SKM-1 (cell line): ENCODE measurements at regions not wholly inside any gene's neighbourhood (a gene's known extent, or its start where the extent isn't known, plus 50 kb on each side); places are given as distances from the start of the nearest gene placed in this dataset.

Experiments
- DNase-seq: peaks from one replicate; lab custom pipeline; 2025; ENCODE audit not compliant: unreplicated experiment; lab: John Stamatoyannopoulos, UW

- DNase-seq = no peak
Observed at GRCh38 chr10:131660427-131660826, 240.4 kb upstream of the PPP2R2D start.

DNA sequence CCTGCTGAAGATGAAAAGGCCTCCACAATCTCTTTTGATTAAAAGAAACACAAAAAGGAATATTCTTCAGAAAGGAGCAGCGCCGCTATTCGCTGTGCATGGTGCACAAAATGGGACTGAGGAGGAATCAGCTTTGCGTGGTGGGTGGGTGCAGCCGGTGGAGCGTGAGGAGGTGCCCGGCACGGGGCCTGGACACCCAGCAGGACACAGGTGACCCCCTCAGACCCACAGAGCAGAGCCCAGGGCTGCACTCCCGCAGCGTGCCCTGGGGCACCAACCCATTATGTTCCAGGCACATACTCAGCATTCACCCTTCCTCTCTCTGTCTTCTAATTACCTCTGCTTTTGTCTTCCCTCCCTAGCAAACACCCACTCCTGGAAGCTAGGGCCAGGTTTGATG is 238.0 kb upstream of the PPP2R2D start:
- no peak for DNase-seq

GRCh38 chr10:131663351-131663750 is 237.5 kb upstream of the PPP2R2D start:
- DNase-seq = no peak

DNA sequence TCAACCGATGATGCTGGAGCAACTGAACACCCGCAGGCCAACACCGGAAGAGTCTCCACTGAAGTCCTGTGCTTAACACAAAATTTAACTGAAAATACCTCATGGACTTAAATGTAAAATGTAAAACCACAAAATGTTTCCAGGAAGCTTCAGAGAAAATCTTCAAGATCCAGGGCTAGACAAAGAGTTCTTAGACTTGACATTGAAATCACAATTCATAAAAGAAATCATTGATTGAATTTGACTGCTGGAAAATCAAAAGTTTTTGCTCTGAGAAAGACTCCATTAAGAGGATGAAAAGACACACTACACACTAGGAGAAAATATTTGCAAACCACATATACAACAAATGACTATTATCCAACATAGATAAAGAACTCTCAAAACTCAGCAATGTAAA is 234.7 kb upstream of the PPP2R2D start:
- DNase-seq = no peak

DNA sequence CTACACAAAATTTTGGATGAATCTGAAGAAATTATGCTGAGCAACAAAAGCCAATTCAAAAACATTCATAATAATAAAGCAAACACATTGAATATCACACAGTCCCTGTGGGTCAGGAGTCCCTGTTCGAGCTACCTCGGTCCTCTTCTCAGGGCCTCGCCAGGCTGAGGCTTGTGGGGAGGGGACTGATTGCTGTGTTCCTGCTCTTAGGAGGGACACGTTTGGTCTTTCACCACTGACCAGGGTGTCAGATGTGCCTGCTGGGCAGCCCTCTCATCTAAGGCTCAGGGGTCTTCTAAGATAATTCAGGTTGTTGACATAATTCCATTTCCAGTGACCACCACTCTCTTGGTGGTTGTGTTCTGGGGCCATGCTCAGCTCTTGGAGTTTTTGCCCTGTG is 233.8 kb upstream of the PPP2R2D start:
- no peak for DNase-seq

DNA sequence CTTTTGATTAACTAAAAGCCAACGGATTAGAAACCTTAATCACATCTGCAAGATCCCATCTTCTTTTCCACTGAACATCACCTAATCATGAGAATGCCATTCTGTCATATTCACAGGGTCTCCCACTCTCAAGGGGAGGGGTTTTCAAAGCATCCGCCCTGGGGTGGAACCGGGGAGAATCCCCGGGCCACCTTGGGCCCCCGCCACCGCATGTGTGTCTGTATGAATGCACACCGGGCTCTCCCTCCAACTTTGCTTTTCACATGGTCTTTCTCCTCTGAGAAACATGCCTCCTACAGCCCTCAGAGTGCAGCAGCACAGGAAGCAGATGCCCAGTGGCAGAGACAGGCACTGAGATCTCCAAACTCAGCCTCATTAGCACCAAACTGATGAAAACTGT is 233.2 kb upstream of the PPP2R2D start:
- DNase-seq = no peak

- DNase-seq = no peak
Observed at GRCh38 chr10:131668903-131669302, 231.9 kb upstream of the PPP2R2D start.

DNA sequence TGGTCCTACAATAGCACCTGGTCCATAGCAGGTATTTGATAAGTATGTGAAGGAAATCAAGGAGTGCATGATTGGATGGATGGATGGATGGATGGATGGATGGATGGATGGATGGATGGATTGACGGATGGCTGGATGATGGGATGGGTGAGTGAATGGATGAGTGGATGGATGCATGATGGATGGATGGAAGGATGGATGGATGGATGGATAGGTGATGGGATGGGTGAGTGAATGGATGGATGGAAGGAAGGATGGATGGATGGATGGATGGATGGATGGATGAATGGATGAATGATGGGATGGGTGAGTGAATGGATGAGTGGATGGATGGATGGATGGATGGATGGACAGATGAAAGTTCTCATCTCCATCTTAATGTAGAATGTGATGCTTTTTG is 231.0 kb upstream of the PPP2R2D start:
- no peak for DNase-seq

DNA sequence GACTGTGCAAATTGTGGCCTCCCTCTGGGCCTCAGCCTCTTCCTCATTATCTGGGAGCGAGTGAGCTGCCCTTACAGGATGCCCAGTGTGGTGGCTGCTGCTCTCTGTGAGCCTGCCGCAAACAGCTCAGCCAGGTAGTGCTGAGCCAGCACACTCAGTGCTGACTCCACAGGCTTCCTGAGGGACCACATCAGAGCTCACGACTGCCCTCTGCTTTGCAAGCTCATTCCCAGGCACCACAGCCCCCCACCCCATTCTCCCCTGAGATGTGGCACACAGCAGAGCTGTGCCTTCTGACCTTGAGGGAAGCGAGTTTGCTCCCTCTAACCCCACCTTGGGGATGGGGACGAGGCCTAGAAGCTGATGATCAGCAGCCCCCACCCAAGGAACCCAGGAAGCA is 230.5 kb upstream of the PPP2R2D start:
- DNase-seq = no peak

DNA sequence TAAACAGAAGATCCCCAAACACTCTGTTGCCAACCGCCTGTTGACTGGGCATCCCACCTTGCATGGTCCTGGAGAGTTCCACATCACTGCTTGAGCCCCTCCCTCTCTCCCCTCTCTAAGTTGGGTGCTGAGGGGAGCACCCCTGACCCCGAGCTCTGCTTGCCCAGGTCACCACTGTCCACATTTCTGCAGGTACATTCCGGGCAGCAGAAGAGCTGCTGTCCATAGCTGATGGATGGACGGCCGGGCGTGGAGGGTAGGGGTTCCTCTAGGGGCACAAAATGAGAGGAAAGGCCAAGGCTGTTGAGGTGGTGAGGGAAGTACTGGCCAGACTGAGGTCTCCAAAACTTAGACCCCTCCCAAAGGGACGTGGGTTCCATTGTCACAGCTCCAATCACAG is 227.4 kb upstream of the PPP2R2D start:
- DNase-seq = no peak

DNA sequence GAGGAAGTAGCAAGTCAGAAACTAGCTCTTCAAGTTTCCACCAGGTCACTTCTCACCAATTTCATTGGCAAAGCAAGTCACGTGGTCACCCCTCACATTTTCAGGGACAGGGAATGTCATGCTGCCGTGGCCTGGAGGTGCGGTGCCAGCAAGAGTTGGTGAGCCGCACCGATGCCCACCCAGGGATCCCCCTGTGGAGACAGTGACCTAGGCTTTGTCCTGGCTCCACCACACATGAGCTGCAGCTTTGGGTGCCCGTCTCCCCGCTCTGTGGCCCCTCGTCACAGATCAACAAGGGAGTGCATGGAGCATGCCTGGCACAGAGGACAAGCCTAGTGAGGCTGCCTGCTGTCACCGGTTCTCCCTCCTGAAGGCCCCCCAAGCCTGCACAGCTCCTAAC is 226.7 kb upstream of the PPP2R2D start:
- DNase-seq = no peak

DNA sequence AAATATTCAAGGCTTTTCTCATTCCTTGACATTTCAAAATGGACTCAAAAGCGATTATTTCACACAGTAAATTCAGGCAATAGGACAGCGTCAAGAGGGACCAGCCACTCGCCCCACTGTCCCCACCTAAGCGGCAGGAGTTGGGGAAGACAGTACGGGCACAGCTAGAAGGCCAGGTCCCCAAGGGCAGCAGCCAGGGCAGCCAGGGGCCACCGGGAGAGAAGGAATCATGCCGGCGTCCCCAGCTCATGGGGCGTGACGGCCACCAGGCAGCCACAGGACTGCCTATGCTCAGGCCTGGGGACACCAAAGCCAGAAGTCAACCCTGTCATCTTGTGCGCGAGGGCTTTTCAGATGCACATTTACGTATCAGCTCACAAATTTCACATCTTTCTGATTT is 225.7 kb upstream of the PPP2R2D start:
- no peak for DNase-seq

GRCh38 chr10:131676046-131676799 is 224.6 kb upstream of the PPP2R2D start:
- no peak for DNase-seq

GRCh38 chr10:131676800-131677421 is 223.9 kb upstream of the PPP2R2D start:
- DNase-seq = no peak

DNA sequence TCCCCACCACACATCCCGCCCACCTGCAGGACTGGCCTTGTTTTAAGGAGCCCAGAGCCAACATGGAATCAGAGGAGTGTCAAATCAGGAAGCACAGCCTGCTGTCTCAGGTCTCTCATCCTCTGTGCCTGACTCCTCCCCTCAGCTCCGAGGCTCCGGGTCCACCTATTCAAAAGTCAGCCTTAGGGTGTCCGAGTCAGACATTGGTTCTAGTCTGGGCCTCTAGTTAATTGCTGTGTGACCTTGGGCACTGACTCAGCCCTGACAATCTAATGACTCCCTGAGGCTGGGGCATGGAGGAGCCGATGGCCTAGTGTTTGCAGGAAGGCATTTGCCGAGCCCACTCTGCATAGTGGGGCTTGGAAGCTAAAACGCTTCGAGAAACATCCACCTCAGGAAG is 223.1 kb upstream of the PPP2R2D start:
- no peak for DNase-seq

- no peak for DNase-seq
Observed at GRCh38 chr10:131678171-131678570, 222.6 kb upstream of the PPP2R2D start.

- DNase-seq = no peak
Observed at GRCh38 chr10:131678613-131679012, 222.2 kb upstream of the PPP2R2D start.

DNA sequence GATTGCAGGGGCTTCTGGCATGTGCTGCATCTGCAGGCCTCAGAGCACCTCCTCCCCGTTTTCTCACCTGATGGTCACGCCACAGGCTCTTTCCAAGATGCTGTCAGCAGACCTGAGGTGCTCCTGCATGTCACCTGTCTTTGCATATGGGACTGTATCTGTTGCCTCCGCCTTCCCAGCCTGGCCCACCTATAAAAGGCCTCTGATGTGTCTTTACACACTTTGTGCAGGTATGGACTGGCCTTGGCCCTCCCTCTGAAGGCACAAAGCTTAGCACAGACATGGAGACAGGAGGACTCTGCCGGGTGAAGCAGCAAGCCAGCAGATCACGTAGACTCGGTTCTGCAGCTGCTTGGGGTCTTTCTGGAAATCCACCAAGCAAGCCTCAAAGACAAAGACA is 220.9 kb upstream of the PPP2R2D start:
- DNase-seq = no peak

- no peak for DNase-seq
Observed at GRCh38 chr10:131681122-131681521, 219.7 kb upstream of the PPP2R2D start.

DNA sequence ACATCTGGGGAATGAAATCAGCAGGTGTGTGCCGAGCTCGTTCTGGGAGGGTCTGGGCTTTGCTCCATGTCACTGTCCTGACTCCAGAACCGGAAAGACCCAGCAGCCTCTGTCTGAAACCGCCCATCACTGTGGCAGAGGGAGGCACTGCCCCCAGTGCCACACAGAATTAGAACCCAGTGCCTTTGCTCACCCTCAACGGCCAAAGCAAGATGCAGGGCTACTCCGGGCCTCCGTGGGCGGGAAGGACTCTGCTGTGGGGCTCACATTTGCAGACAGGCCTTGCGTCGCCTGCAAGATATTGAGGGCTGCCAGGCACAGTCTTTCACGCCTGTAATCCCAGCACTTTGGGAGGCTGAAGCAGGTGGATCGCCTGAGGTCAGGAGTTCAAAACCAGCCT is 219.2 kb upstream of the PPP2R2D start:
- DNase-seq = no peak

DNA sequence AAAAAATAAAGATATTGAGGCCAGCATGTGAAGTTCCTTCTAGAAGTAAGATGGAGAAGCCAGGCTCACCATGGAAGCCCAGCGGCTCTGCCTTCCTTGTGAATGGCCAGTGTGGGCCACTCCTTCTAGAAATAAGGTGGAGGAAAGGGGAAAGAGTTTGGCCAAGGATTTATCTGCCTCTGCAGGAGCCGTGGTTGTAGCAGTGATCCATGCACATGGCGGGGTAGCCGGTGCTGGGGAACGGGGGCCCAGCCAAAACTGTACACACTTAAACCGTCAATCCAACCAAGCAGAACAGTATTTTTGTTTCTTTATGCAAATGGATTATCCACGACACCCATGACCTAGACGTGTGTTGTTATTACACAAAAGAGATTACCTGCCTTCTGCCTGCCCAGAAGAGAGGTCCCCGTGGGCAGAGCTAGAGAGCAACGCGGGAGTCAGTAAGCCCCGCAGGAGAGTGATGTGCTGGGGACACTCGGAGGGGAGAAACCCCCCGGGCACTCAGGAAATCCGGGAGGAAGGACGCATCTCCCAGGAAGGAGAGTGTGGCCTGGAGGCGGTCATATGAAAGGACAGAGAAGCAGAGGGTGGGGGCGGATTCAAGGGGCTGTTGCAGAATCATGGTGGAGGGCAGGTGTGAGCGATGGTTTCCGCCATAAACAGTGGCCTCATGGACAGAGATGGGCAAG is 218.4 kb upstream of the PPP2R2D start:
- no peak for DNase-seq

- DNase-seq = no peak
Observed at GRCh38 chr10:131683281-131683861, 217.4 kb upstream of the PPP2R2D start.
